ENCODE measurements at regions not wholly inside any gene's neighbourhood (a gene's known extent, or its start where the extent isn't known, plus 50 kb on each side); places are given as distances from the start of the nearest gene placed in this dataset.

GRCh38 chr4:129208481-129208880, 112.5 kb downstream of the C4orf33 start:
- no peak for DNase-seq (ENCODE audit: low read depth)
- no peak for TF ChIP-seq CTCF (IDR thresholded peaks at IDR 0.05; ENCODE audit: control insufficient read depth, insufficient read depth, low read depth, low read length, missing control alignments)
- no peak overlapping the region for H3K4me3 ChIP-seq (ENCODE audit: control insufficient read depth, low read depth, low read length)

DNA sequence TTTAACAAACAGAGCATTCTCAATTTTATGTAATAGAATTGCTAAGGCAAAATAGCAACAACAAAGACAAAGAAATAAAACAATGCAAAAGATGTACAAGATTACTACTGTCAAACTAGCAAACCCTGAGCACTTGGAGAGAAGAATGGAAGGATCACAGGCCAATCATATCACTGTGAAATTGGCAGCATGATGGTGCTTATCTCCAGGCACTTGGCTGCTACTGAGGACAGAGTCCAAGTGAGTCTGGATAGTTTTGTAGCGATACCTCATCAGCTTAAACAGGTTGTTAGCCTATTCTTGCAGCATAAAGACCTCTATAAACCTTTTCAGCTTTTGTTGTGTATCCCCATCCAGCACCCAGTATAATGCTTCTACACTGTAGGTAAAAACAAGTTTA, 117.7 kb downstream of the C4orf33 start:
- H3K4me3 ChIP-seq (ENCODE audit: control insufficient read depth, low read depth, low read length), result no peak overlapping the region
- TF ChIP-seq CTCF (IDR thresholded peaks at IDR 0.05; ENCODE audit: control insufficient read depth, insufficient read depth, low read depth, low read length, missing control alignments), result no peak
- no peak for DNase-seq (ENCODE audit: low read depth)

DNA sequence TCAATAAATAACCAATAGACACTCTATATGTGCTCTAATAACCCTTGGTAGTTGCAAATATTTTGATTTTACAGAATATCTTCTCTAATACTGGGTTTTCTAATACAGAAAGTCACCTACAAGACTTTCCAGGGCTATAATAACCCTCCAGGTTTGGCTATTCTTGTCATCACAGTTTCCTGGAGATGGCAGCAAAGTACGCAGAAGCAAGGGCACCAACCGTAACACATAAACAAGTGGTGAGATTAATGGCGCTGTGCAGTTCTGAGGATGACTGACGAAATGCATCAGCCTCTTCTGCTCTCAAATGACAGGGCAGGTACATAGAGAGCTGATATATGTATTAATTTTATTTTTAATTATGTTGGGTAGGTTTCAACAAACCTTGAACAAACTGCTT, 122.4 kb downstream of the C4orf33 start:
- no peak for TF ChIP-seq CTCF (IDR thresholded peaks at IDR 0.05; ENCODE audit: control insufficient read depth, insufficient read depth, low read depth, low read length, missing control alignments)
- no peak for DNase-seq (ENCODE audit: low read depth)
- no peak overlapping the region for H3K4me3 ChIP-seq (ENCODE audit: control insufficient read depth, low read depth, low read length)

DNA sequence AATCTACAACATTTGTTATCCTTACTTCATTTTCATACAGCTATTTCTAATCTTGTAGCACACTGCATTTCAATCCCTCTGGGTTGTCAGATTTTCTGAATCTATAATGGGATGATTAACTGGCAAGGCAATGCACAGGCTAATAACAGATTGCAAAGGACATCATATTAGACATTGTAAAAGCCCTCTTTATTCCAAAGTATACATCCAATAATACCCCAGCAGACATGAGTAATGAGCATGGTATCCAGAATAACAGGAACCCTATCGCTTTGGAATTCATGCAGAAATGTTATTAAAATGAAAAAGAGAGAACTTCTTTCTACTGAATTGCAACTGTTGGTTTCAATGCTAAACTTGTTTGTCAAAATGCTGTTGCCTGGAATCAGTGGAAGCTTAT, 122.9 kb downstream of the C4orf33 start:
- H3K4me3 ChIP-seq (ENCODE audit: control insufficient read depth, low read depth, low read length), result no peak overlapping the region
- no peak for DNase-seq (ENCODE audit: low read depth)
- TF ChIP-seq CTCF (IDR thresholded peaks at IDR 0.05; ENCODE audit: control insufficient read depth, insufficient read depth, low read depth, low read length, missing control alignments), result no peak

DNA sequence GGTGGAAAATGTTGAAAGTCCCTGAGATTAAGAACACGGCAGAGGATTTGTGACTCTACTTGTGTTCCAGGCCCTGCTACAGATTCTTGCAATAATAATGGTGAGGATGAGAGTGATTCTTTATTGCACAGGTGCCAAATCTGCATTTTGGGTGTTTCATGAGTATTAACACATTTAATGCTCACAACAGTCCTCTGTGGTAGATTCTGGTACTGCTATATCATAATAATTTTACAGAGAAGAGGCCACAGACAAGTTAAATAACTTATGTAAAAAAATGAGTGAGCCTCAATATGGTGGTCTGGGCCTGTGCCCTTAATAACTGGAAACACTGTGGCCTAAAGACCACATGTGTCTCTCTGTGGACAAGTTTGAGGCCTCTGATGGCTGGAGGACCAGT, 124.3 kb downstream of the C4orf33 start:
- H3K4me3 ChIP-seq (ENCODE audit: control insufficient read depth, low read depth, low read length), result no peak overlapping the region
- TF ChIP-seq CTCF (IDR thresholded peaks at IDR 0.05; ENCODE audit: control insufficient read depth, insufficient read depth, low read depth, low read length, missing control alignments), result no peak
- DNase-seq (ENCODE audit: low read depth), result no peak

GRCh38 chr4:129223945-129224344, 128.0 kb downstream of the C4orf33 start:
- no peak overlapping the region for H3K4me3 ChIP-seq (ENCODE audit: control insufficient read depth, low read depth, low read length)
- TF ChIP-seq CTCF (IDR thresholded peaks at IDR 0.05; ENCODE audit: control insufficient read depth, insufficient read depth, low read depth, low read length, missing control alignments), result no peak
- DNase-seq (ENCODE audit: low read depth), result no peak

GRCh38 chr4:129230846-129231245, 134.9 kb downstream of the C4orf33 start:
- no peak overlapping the region for H3K4me3 ChIP-seq (ENCODE audit: control insufficient read depth, low read depth, low read length)
- no peak for TF ChIP-seq CTCF (IDR thresholded peaks at IDR 0.05; ENCODE audit: control insufficient read depth, insufficient read depth, low read depth, low read length, missing control alignments)

More at GRCh38 chr4:129230846-129231245, 134.9 kb downstream of the C4orf33 start:
- no peak for DNase-seq (ENCODE audit: low read depth)
